K562 (cell line): ENCODE measurements at regions not wholly inside any gene's neighbourhood (a gene's known extent, or its start where the extent isn't known, plus 50 kb on each side); places are given as distances from the start of the nearest gene placed in this dataset.
"Not testable (repeated sequence)": the region's sequence is repeated elsewhere in the genome, so short reads cannot be mapped to it uniquely, and the experiment has no call there.

ENCODE experiments used
- ATAC-seq: fragments of 200-7000 bp; cut with Tn5 transposase; 3 replicates; pipeline ENCODE4 v1.9.1; 2020; ENCODE audit warnings: moderate library complexity
- BruUV-seq: library from RNA; stranded (reverse); fragments of 400-500 nt; replicated peaks from 2 replicates; lab custom pipeline; 2021; lab: Mats Ljungman, UMichigan
- CTCF ChIA-PET: fragments of 300-600 bp; formaldehyde crosslinking; extraction: SDS; loops from one replicate; lab custom pipeline; 2021; ENCODE audit warnings: low intra/inter-chr PET ratio; lab: Yijun Ruan, JAX
- POLR2A ChIA-PET: fragments of 300-600, 350-650 bp; sonication (Branson Sonifier 250); formaldehyde crosslinking; extraction: SDS; loops from one replicate; lab custom pipeline; 2021; ENCODE audit warnings: antibody characterized with exemption, inconsistent platforms; lab: Yijun Ruan, JAX
- DNase-seq, 4 experiments: peaks; one replicate each; pipeline versions ENCODE4 v3.0.0 to v3.0.0-alpha.2; 2011 to 2018; ENCODE audit warnings: low spot score in 3 of 4, mixed read lengths in 3 of 4; ENCODE audit errors: extremely low read depth in 1 of 4
- FAIRE-seq: peaks from 2 replicates; lab custom pipeline; 2011; peaks lifted over from hg19 to GRCh38; lab: Jason Lieb, UNC
- H2AFZ ChIP-seq: 2 replicates; pipeline ENCODE4 v1.6.0; 2011; ENCODE audit warnings: low read depth, low read length, control low read depth, inconsistent platforms
- H3K27ac ChIP-seq: fragments of 200-600 bp; 3 replicates; pipeline ENCODE4 v1.8.0; 2011; ENCODE audit warnings: low read depth, mild to moderate bottlenecking, control low read depth, inconsistent platforms, low read length, moderate library complexity, mixed read lengths; ENCODE audit errors: extremely low read depth
- H3K27me3 ChIP-seq, 2 experiments: fragments of 300-600 bp in 1 of 2; 2 replicates in 1 of 2; 3 replicates in 1 of 2; pipeline versions ENCODE4 v1.6.0 to v1.8.0; 2011; ENCODE audit warnings: inconsistent platforms in 2 of 2, low read length in 2 of 2, mild to moderate bottlenecking in 1 of 2, mixed read lengths in 1 of 2, moderate library complexity in 1 of 2; ENCODE audit not compliant: control insufficient read depth in 2 of 2, insufficient read depth in 2 of 2
- H3K36me3 ChIP-seq: fragments of 300-600 bp; 3 replicates; pipeline ENCODE4 v1.8.0; 2011; ENCODE audit warnings: mild to moderate bottlenecking, low read length, inconsistent platforms; ENCODE audit not compliant: control insufficient read depth, insufficient read depth
- H3K4me1 ChIP-seq, 2 experiments: fragments of 200-600 bp in 1 of 2; replicated peaks in 1 of 2; 2 replicates in 1 of 2; 3 replicates in 1 of 2; pipeline versions ENCODE4 v1.5.1 to v1.8.0; 2011; ENCODE audit warnings: inconsistent platforms in 2 of 2, low read length in 2 of 2, mild to moderate bottlenecking in 1 of 2, mixed read lengths in 1 of 2, moderate library complexity in 1 of 2; ENCODE audit not compliant: control insufficient read depth in 2 of 2, insufficient read depth in 2 of 2
- H3K4me2 ChIP-seq: 2 replicates; pipeline ENCODE4 v1.6.1; 2011; ENCODE audit warnings: low read length, control low read depth, inconsistent platforms, mixed read lengths; ENCODE audit not compliant: insufficient read depth
- H3K4me3 ChIP-seq: fragments of 200-600 bp; sonication (generic), shearing (Covaris generic); 2 replicates; pipeline ENCODE4 v1.5.1; 2016; ENCODE audit warnings: control low read depth, inconsistent platforms
- H3K79me2 ChIP-seq: fragments of 200-600 bp; 3 replicates; pipeline ENCODE4 v1.8.0; 2011; ENCODE audit warnings: low read length, inconsistent platforms; ENCODE audit not compliant: control insufficient read depth, insufficient read depth
- H3K9ac ChIP-seq, 2 experiments: 2 replicates each; pipeline versions ENCODE4 v1.6.0 to v1.6.1; 2011; ENCODE audit warnings: low read depth in 2 of 2, low read length in 2 of 2, control low read depth in 1 of 2, inconsistent platforms in 1 of 2, mild to moderate bottlenecking in 1 of 2, mixed read lengths in 1 of 2; ENCODE audit not compliant: insufficient read depth in 1 of 2
- H3K9me1 ChIP-seq: one replicate; pipeline ENCODE4 v1.6.0; 2011; ENCODE audit warnings: inconsistent platforms, mild to moderate bottlenecking, low read length, moderate library complexity; ENCODE audit not compliant: control insufficient read depth, insufficient read depth
- H3K9me3 ChIP-seq: replicated peaks from 2 replicates; pipeline ENCODE4 v1.5.1; 2011; ENCODE audit warnings: low read depth, low read length, inconsistent platforms; ENCODE audit not compliant: control insufficient read depth, insufficient read depth
- H4K20me1 ChIP-seq: replicated peaks from 2 replicates; pipeline ENCODE4 v1.6.1; 2011; ENCODE audit warnings: low read length, inconsistent platforms, mixed read lengths; ENCODE audit not compliant: control insufficient read depth, insufficient read depth
- CTBP1 ChIP-seq: fragments of 450-650 bp; IDR thresholded peaks from 2 replicates; pipeline ENCODE4 v1.6.1; 2016; ENCODE audit warnings: borderline replicate concordance
- HDAC3 ChIP-seq: fragments of 450-650 bp; IDR thresholded peaks from 2 replicates; pipeline ENCODE4 v1.6.1; 2018; ENCODE audit warnings: borderline replicate concordance, mild to moderate bottlenecking, moderate library complexity; ENCODE audit not compliant: partially characterized antibody
- IRF2 ChIP-seq: sonication (generic); formaldehyde crosslinking; IDR thresholded peaks from 2 replicates; pipeline ENCODE4 v1.8.1; 2022; ENCODE audit warnings: mild to moderate bottlenecking, missing genetic modification reagents
- MAZ ChIP-seq, 2 experiments: fragments of 450-650 bp in 1 of 2; sonication (generic) in 1 of 2; formaldehyde crosslinking; IDR thresholded peaks in 1 of 2; conservative IDR thresholded peaks in 1 of 2; 2 replicates each; pipeline versions ENCODE4 v1.4.0 to v1.5.0; 2020; ENCODE audit warnings: mild to moderate bottlenecking in 1 of 2, missing genetic modification reagents in 1 of 2
- MTA1 ChIP-seq: fragments of 450-650 bp; IDR thresholded peaks from 2 replicates; pipeline ENCODE4 v1.6.1; 2017; ENCODE audit warnings: borderline replicate concordance
- NCOA2 ChIP-seq, 2 experiments: fragments of 450-650 bp; IDR thresholded peaks; 2 replicates each; pipeline ENCODE4 v1.6.1; 2018; ENCODE audit warnings: mild to moderate bottlenecking in 2 of 2, moderate library complexity in 1 of 2; ENCODE audit not compliant: partially characterized antibody in 2 of 2
- ZNF717 ChIP-seq: fragments of 250-450 bp; sonication (Bioruptor Pico); IDR thresholded peaks from 2 replicates; pipeline ENCODE4 v1.5.0; 2021
- WGBS: fragments of 100-300 bp; shearing (Covaris generic); methylation state at CpG from one replicate; pipeline ENCODE4 v1.1.6; 2016; ENCODE audit warnings: low coverage, mixed read lengths; ENCODE audit not compliant: insufficient coverage; ENCODE audit errors: missing lambda C conversion rate; 5-methylcytosine and 5-hydroxymethylcytosine counted together
- in situ Hi-C: fragments of 300-500 bp; cut with MboI; formaldehyde crosslinking; loops from 4 replicates; pipeline ENCODE4 v1.15.0; 2018; ENCODE audit warnings: inconsistent platforms, mixed read lengths
- intact Hi-C: fragments of 100-400 bp; cut with micrococcal nuclease; formaldehyde crosslinking; loops from 2 replicates; pipeline ENCODE4 v1.14.2; 2022
- TF ChIP-seq, protein P1 (sequence below): fragments of 450-650 bp; IDR thresholded peaks from 2 replicates; pipeline ENCODE4 v1.6.1; 2018; ENCODE audit not compliant: partially characterized antibody
- TF ChIP-seq, protein P2 (sequence below), 3 experiments: IDR thresholded peaks in 2 of 3; conservative IDR thresholded peaks in 1 of 3; 2 replicates each; pipeline ENCODE4 v1.5.1; 2011 to 2012; ENCODE audit warnings: low read length in 3 of 3, mild to moderate bottlenecking in 3 of 3, control low read depth in 2 of 3, improper control_type of control experiment in 1 of 3, inconsistent platforms in 1 of 3, low read depth in 1 of 3, mixed read lengths in 1 of 3, moderate library complexity in 1 of 3; ENCODE audit not compliant: insufficient read depth in 2 of 3

DNA sequence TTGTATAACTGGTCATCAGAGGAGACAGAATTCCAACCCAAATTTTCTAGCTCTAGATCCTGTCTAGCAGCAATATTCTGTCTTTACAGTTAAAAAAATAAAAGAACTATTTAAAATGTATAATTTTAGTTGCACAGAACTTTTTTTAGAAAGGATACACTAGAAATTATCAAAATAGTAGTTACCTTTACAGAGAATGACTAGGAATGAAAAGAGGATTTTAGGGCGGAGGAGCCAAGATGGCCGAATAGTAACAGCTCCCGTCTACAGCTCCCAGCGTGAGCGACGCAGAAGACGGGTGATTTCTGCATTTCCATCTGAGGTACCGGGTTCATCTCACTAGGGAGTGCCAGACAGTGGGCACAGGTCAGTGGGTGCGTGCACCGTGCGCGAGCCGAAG, 66.3 kb downstream of the FEZF1 start:
- H3K79me2 ChIP-seq, DNase-seq, CTCF ChIA-PET, H3K4me1 ChIP-seq, H4K20me1 ChIP-seq, H3K36me3 ChIP-seq, H3K9me3 ChIP-seq, H3K27ac ChIP-seq, H2AFZ ChIP-seq, FAIRE-seq, H3K4me2 ChIP-seq, in situ Hi-C loops, H3K9ac ChIP-seq, intact Hi-C loops, H3K9me1 ChIP-seq, H3K4me3 ChIP-seq, H3K27me3 ChIP-seq, BruUV-seq, ATAC-seq: not testable (repeated sequence)
- under 1% methylated on average over 11 of the region's 13 CpGs for WGBS
- TF ChIP-seq MAZ (CRISPR knock-in tag; conservative IDR thresholded peaks at IDR 0.05 in 1 of 2, IDR thresholded peaks at IDR 0.05 in 1 of 2) = peak in 1 of 2 experiments; percentile 15; a peak in 1 of 4 replicates
- POLR2A ChIA-PET = interaction anchor here (0.6 kb wide), 1 partner anchor 356 kb away, joined by 4 read pairs; no protein-coding TSS in a partner anchor

DNA sequence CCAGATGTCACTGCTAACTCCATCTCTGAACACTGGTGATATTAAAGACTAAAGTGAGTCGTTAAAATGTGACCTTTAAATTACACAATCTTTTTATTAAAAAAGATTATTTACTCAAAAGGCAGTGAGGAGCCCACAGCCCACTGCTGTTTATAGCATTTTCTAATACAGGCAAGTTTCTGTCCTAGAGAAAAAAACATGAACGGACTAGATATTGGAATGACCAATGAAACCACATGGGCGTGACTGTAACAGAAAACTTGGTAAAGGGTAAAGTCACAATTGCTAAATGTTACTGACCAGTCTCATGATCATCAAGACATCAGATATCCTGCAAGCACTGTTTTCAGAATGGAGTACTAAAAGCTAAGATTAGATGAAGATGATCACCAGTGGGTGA, 78.7 kb downstream of the FEZF1 start:
- in situ Hi-C loops = no loop called here
- H3K9me1 ChIP-seq = no peaks in the 10 kb centered on the region
- H4K20me1 ChIP-seq = no peaks in the 10 kb centered on the region
- intact Hi-C loops = no loop called here
- DNase-seq (no peak), FAIRE-seq (no peak), ATAC-seq (no peak)
- H3K79me2 ChIP-seq = no peaks in the 10 kb centered on the region
- no peak overlapping the region for H3K27ac ChIP-seq
- ChIA-PET POLR2A (no interaction called here), CTCF (no interaction called here)
- no TSS peak for BruUV-seq
- no peak overlapping the region for H2AFZ ChIP-seq
- H3K36me3 ChIP-seq = no peaks in the 10 kb centered on the region
- no peak overlapping the region for H3K9ac ChIP-seq
- WGBS = 0% methylated on average over 3 of the region's 3 CpGs
- no peaks in the 10 kb centered on the region for H3K9me3 ChIP-seq
- no peak overlapping the region for H3K4me3 ChIP-seq
- no peaks in the 10 kb centered on the region for H3K4me1 ChIP-seq
- H3K4me2 ChIP-seq = no peak overlapping the region
- H3K27me3 ChIP-seq = no peaks in the 10 kb centered on the region
- no peak for TF ChIP-seq HDAC3
- no peak for TF ChIP-seq MTA1
- TF ChIP-seq CTBP1 = no peak
- TF ChIP-seq NCOA2 (IDR thresholded peaks at IDR 0.05; ENCODE audit: partially characterized antibody in 2 of 2) = no peak
- TF ChIP-seq, protein P1, sequence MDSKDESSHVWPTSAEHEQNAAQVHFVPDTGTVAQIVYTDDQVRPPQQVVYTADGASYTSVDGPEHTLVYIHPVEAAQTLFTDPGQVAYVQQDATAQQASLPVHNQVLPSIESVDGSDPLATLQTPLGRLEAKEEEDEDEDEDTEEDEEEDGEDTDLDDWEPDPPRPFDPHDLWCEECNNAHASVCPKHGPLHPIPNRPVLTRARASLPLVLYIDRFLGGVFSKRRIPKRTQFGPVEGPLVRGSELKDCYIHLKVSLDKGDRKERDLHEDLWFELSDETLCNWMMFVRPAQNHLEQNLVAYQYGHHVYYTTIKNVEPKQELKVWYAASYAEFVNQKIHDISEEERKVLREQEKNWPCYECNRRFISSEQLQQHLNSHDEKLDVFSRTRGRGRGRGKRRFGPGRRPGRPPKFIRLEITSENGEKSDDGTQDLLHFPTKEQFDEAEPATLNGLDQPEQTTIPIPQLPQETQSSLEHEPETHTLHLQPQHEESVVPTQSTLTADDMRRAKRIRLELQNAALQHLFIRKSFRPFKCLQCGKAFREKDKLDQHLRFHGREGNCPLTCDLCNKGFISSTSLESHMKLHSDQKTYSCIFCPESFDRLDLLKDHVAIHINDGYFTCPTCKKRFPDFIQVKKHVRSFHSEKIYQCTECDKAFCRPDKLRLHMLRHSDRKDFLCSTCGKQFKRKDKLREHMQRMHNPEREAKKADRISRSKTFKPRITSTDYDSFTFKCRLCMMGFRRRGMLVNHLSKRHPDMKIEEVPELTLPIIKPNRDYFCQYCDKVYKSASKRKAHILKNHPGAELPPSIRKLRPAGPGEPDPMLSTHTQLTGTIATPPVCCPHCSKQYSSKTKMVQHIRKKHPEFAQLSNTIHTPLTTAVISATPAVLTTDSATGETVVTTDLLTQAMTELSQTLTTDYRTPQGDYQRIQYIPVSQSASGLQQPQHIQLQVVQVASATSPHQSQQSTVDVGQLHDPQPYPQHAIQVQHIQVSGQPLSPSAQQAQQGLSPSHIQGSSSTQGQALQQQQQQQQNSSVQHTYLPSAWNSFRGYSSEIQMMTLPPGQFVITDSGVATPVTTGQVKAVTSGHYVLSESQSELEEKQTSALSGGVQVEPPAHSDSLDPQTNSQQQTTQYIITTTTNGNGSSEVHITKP = no peak
- TF ChIP-seq, protein P2, sequence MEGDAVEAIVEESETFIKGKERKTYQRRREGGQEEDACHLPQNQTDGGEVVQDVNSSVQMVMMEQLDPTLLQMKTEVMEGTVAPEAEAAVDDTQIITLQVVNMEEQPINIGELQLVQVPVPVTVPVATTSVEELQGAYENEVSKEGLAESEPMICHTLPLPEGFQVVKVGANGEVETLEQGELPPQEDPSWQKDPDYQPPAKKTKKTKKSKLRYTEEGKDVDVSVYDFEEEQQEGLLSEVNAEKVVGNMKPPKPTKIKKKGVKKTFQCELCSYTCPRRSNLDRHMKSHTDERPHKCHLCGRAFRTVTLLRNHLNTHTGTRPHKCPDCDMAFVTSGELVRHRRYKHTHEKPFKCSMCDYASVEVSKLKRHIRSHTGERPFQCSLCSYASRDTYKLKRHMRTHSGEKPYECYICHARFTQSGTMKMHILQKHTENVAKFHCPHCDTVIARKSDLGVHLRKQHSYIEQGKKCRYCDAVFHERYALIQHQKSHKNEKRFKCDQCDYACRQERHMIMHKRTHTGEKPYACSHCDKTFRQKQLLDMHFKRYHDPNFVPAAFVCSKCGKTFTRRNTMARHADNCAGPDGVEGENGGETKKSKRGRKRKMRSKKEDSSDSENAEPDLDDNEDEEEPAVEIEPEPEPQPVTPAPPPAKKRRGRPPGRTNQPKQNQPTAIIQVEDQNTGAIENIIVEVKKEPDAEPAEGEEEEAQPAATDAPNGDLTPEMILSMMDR (IDR thresholded peaks at IDR 0.05 in 2 of 3, conservative IDR thresholded peaks at IDR 0.05 in 1 of 3; ENCODE audit: insufficient read depth in 2 of 3, low read depth in 1 of 3, low read length in 3 of 3) = no peak
- TF ChIP-seq ZNF717 (CRISPR knock-in tag) = no peak
- no peak for TF ChIP-seq IRF2 (CRISPR knock-in tag)
